ENCODE measurements at regions not wholly inside any gene's neighbourhood (a gene's known extent, or its start where the extent isn't known, plus 50 kb on each side); places are given as distances from the start of the nearest gene placed in this dataset.

- FAIRE-seq, result no peak
- intact Hi-C loops (cut with micrococcal nuclease; ENCODE audit: unreplicated experiment), result no loop called here
- ATAC-seq, result no peak
- Histone ChIP-seq H3K27me3 (ENCODE audit: control insufficient read depth in 1 of 2, insufficient read depth in 2 of 2, low read length in 2 of 2) (no peaks in the 10 kb centered on the region; a peak in 1 of 5 replicates), H3K79me2 (ENCODE audit: insufficient read depth, low read length) (no peaks in the 10 kb centered on the region), H3K27ac (ENCODE audit: extremely low read length, insufficient read depth, low read length) (no peak overlapping the region), H3K9ac (ENCODE audit: insufficient read depth, low read depth, low read length) (no peak overlapping the region), H2AFZ (ENCODE audit: low read length) (no peak overlapping the region), H3K9me3 (ENCODE audit: low read length) (peaks cover 22% of the 10 kb centered on the region; the same call in 1 of the 2 replicates), H4K20me1 (ENCODE audit: insufficient read depth, low read length) (no peaks in the 10 kb centered on the region), H3K4me3 (replicated peaks in 1 of 3; ENCODE audit: insufficient read depth in 1 of 3, low read depth in 2 of 3, low read length in 3 of 3) (no peak overlapping the region), H3K36me3 (replicated peaks in 1 of 2; ENCODE audit: control insufficient read depth in 1 of 2, insufficient read depth in 2 of 2, low read length in 2 of 2) (no peaks in the 10 kb centered on the region), H3K4me2 (ENCODE audit: low read depth, low read length) (no peak overlapping the region), H3K4me1 (ENCODE audit: insufficient read depth, low read length) (no peaks in the 10 kb centered on the region)
- ChIA-PET POLR2A (no interaction called here), CTCF (ENCODE audit: low intra/inter-chr PET ratio, low total read pairs) (no interaction called here)
- no TSS peak for BruUV-seq (replicated peaks)
- DNase-seq (ENCODE audit: low spot score), result no peak
- whole genome bisulfite sequencing (ENCODE audit: low lambda C conversion rate), result 0% methylated on average over 2 of the region's 2 CpGs
- in situ Hi-C loops (cut with HindIII; ENCODE audit: extremely low pct_ligation_motif_present, low pct_unique_long_range_greater_than_20kb), result no loop called here
- TF ChIP-seq SRSF1 (optimal IDR thresholded peaks at IDR 0.05; ENCODE audit: low read depth, low read length) (no peak), ZNF280B (CRISPR knock-in tag; IDR thresholded peaks at IDR 0.05; ENCODE audit: borderline replicate concordance) (no peak), HMGA1 (CRISPR knock-in tag; conservative IDR thresholded peaks at IDR 0.05) (no peak), ZNF646 (CRISPR knock-in tag; IDR thresholded peaks at IDR 0.05) (no peak), PHF20 (CRISPR knock-in tag; IDR thresholded peaks at IDR 0.05) (no peak), NFAT5 (CRISPR knock-in tag; IDR thresholded peaks at IDR 0.05) (no peak), SP1 (IDR thresholded peaks at IDR 0.05) (no peak), SP1 (CRISPR knock-in tag; IDR thresholded peaks at IDR 0.05) (no peak), ZNF557 (CRISPR knock-in tag; IDR thresholded peaks at IDR 0.05) (no peak), ZNF781 (CRISPR knock-in tag; IDR thresholded peaks at IDR 0.05; ENCODE audit: borderline replicate concordance, not compliant biosample characterization) (no peak), ZBTB26 (CRISPR knock-in tag; IDR thresholded peaks at IDR 0.05; ENCODE audit: borderline replicate concordance) (no peak)
These were observed 152.2 kb upstream of the CSNK1A1L start for GRCh38 chr13:37257706-37258105.

Measured in HepG2 (cell line).